HFFc6 (cell line): ENCODE measurements at regions not wholly inside any gene's neighbourhood (a gene's known extent, or its start where the extent isn't known, plus 50 kb on each side); places are given as distances from the start of the nearest gene placed in this dataset.
A peak's percentile ranks its signal among the peaks of the same experiment; 100 is the strongest.

Experiments
- DNase-seq: peaks from one replicate; pipeline ENCODE4 v3.0.0-alpha.2; 2018
- H3K27ac Mint-ChIP-seq: 2 replicates; pipeline ENCODE4 v1.8.0; 2020; ENCODE audit warnings: mild to moderate bottlenecking, mixed read lengths
- H3K27me3 Mint-ChIP-seq: 2 replicates; pipeline ENCODE4 v1.8.0; 2021; ENCODE audit warnings: mild to moderate bottlenecking, moderate library complexity, mixed read lengths; ENCODE audit not compliant: insufficient read depth
- H3K36me3 Mint-ChIP-seq: 2 replicates; pipeline ENCODE4 v1.8.0; 2021; ENCODE audit warnings: low read depth, mixed read lengths
- H3K4me1 Mint-ChIP-seq: 2 replicates; pipeline ENCODE4 v1.8.0; 2020; ENCODE audit warnings: low read depth, mixed read lengths
- H3K4me3 Mint-ChIP-seq: 2 replicates; pipeline ENCODE4 v1.8.0; 2020; ENCODE audit warnings: mild to moderate bottlenecking, moderate library complexity, mixed read lengths
- H3K9me3 Mint-ChIP-seq: 2 replicates; pipeline ENCODE4 v1.8.0; 2020; ENCODE audit warnings: mild to moderate bottlenecking, mixed read lengths
- CTCF ChIP-seq: fragments of 200-600 bp; sonication (generic); IDR thresholded peaks from 2 replicates; pipeline ENCODE4 v1.5.0; 2021; ENCODE audit warnings: antibody characterized with exemption, mild to moderate bottlenecking

GRCh38 chr2:71782323-71782722 is 329.0 kb downstream of the DYSF start:
- no peak for DNase-seq
- Mint-ChIP-seq H3K36me3 (no peaks in the 10 kb centered on the region), H3K27me3 (peaks cover 16% of the 10 kb centered on the region), H3K4me1 (peaks cover 40% of the 10 kb centered on the region), H3K27ac (no peak overlapping the region), H3K9me3 (no peaks in the 10 kb centered on the region), H3K4me3 (no peak overlapping the region)
- no peak for TF ChIP-seq CTCF

- no peak for DNase-seq
- Mint-ChIP-seq H3K4me1 (peaks cover 40% of the 10 kb centered on the region), H3K36me3 (no peaks in the 10 kb centered on the region), H3K27me3 (peaks cover 16% of the 10 kb centered on the region), H3K4me3 (no peak overlapping the region), H3K27ac (no peak overlapping the region), H3K9me3 (no peaks in the 10 kb centered on the region)
- TF ChIP-seq CTCF = no peak
Measured at GRCh38 chr2:71781695-71782228, 328.4 kb downstream of the DYSF start.

GRCh38 chr2:71780162-71780561 is 326.8 kb downstream of the DYSF start:
- peaks cover 15% of the 10 kb centered on the region for H3K27me3 Mint-ChIP-seq
- no peak for DNase-seq
- H3K36me3 Mint-ChIP-seq = no peaks in the 10 kb centered on the region
- H3K4me3 Mint-ChIP-seq = no peak overlapping the region
- TF ChIP-seq CTCF = no peak
- H3K9me3 Mint-ChIP-seq = no peaks in the 10 kb centered on the region
- H3K27ac Mint-ChIP-seq = no peak overlapping the region
- peaks cover 38% of the 10 kb centered on the region for H3K4me1 Mint-ChIP-seq

- H3K27ac Mint-ChIP-seq = no peak overlapping the region
- no peaks in the 10 kb centered on the region for H3K36me3 Mint-ChIP-seq
- peaks cover 15% of the 10 kb centered on the region for H3K27me3 Mint-ChIP-seq
- no peak overlapping the region for H3K4me3 Mint-ChIP-seq
- DNase-seq = no peak
- peaks cover 33% of the 10 kb centered on the region for H3K4me1 Mint-ChIP-seq
- TF ChIP-seq CTCF = no peak
- H3K9me3 Mint-ChIP-seq = no peaks in the 10 kb centered on the region
Measured at GRCh38 chr2:71779774-71780105, 326.4 kb downstream of the DYSF start.

GRCh38 chr2:71778936-71779773 is 325.8 kb downstream of the DYSF start:
- peaks cover 15% of the 10 kb centered on the region for H3K27me3 Mint-ChIP-seq
- TF ChIP-seq CTCF = peak; percentile 53; the same call in 1 of the 2 replicates
- no peak overlapping the region for H3K4me3 Mint-ChIP-seq
- H3K36me3 Mint-ChIP-seq = no peaks in the 10 kb centered on the region
- peaks cover 28% of the 10 kb centered on the region for H3K4me1 Mint-ChIP-seq
- no peaks in the 10 kb centered on the region for H3K9me3 Mint-ChIP-seq
- H3K27ac Mint-ChIP-seq = no peak overlapping the region
- DNase-seq = no peak
